Endothelial cell of umbilical vein (primary cell): ENCODE measurements at regions not wholly inside any gene's neighbourhood (a gene's known extent, or its start where the extent isn't known, plus 50 kb on each side); places are given as distances from the start of the nearest gene placed in this dataset.

Experiments
- BruUV-seq: library from RNA; stranded (reverse); fragments of 400-500 nt; replicated peaks from 2 replicates; lab custom pipeline; 2021; lab: Mats Ljungman, UMichigan
- CTCF ChIA-PET: fragments of 300-600, 350-600 bp; sonication (Branson Sonifier 250); formaldehyde crosslinking; loops from one replicate; lab custom pipeline; 2021; ENCODE audit warnings: antibody characterized with exemption, inconsistent platforms; lab: Charles Lee
- POLR2A ChIA-PET: fragments of 300-600, 350-600 bp; sonication (Branson Sonifier 250); formaldehyde crosslinking; loops from one replicate; lab custom pipeline; 2021; ENCODE audit warnings: antibody characterized with exemption, inconsistent platforms; lab: Charles Lee
- DNase-seq: peaks from one replicate; pipeline ENCODE4 v3.0.0-alpha.2; 2011; ENCODE audit warnings: low read depth, low spot score
- FAIRE-seq: peaks from 2 replicates; lab custom pipeline; 2011; peaks lifted over from hg19 to GRCh38; lab: Jason Lieb, UNC
- H2AFZ ChIP-seq: 2 replicates; pipeline ENCODE4 v1.6.0; 2012; ENCODE audit warnings: low read depth, low read length, control low read depth, inconsistent platforms
- H3K27ac ChIP-seq: 2 replicates; pipeline ENCODE4 v1.5.1; 2011; ENCODE audit warnings: low read depth, mild to moderate bottlenecking, control low read depth, low read length, moderate library complexity; ENCODE audit not compliant: insufficient read depth
- H3K27me3 ChIP-seq, 2 experiments: 2 replicates each; pipeline versions ENCODE4 v1.6.0 to v1.6.1; 2011; ENCODE audit warnings: low read length in 2 of 2, mixed read lengths in 1 of 2; ENCODE audit not compliant: control insufficient read depth in 2 of 2, insufficient read depth in 2 of 2
- H3K36me3 ChIP-seq, 2 experiments: 2 replicates in 1 of 2; 3 replicates in 1 of 2; pipeline ENCODE4 v1.5.1; 2011; ENCODE audit warnings: low read length in 2 of 2, mild to moderate bottlenecking in 1 of 2, moderate library complexity in 1 of 2; ENCODE audit not compliant: control insufficient read depth in 2 of 2, insufficient read depth in 2 of 2; ENCODE audit errors: extremely low read depth in 1 of 2
- H3K4me1 ChIP-seq: 3 replicates; pipeline ENCODE4 v1.5.1; 2011; ENCODE audit warnings: mild to moderate bottlenecking, low read length; ENCODE audit not compliant: control insufficient read depth, insufficient read depth; ENCODE audit errors: extremely low read depth
- H3K4me2 ChIP-seq: 2 replicates; pipeline ENCODE4 v1.6.1; 2011; ENCODE audit warnings: low read length, control low read depth, mixed read lengths; ENCODE audit not compliant: insufficient read depth
- H3K4me3 ChIP-seq, 3 experiments: fragments of 200-600 bp in 1 of 3; sonication (generic), shearing (Covaris generic) in 1 of 3; replicated peaks in 1 of 3; 2 replicates each; pipeline ENCODE4 v1.5.1; 2011 to 2016; ENCODE audit warnings: control low read depth in 3 of 3, low read length in 3 of 3, mild to moderate bottlenecking in 2 of 3, inconsistent platforms in 1 of 3, low read depth in 1 of 3, moderate library complexity in 1 of 3; ENCODE audit not compliant: insufficient read depth in 1 of 3
- H3K79me2 ChIP-seq: 2 replicates; pipeline ENCODE4 v1.6.0; 2012; ENCODE audit warnings: low read length, inconsistent platforms; ENCODE audit not compliant: control insufficient read depth, insufficient read depth
- H3K9ac ChIP-seq: replicated peaks from 2 replicates; pipeline ENCODE3; 2011; ENCODE audit warnings: low read length, control low read depth; ENCODE audit not compliant: insufficient read depth; ENCODE audit errors: extremely low read depth
- H3K9me1 ChIP-seq: replicated peaks from 3 replicates; pipeline ENCODE4 v1.6.0; 2011; ENCODE audit warnings: mild to moderate bottlenecking, low read length; ENCODE audit not compliant: control insufficient read depth, insufficient read depth; ENCODE audit errors: extremely low read depth
- H3K9me3 ChIP-seq: replicated peaks from 2 replicates; pipeline ENCODE4 v1.5.1; 2012; ENCODE audit warnings: low read length, inconsistent platforms; ENCODE audit not compliant: control insufficient read depth, insufficient read depth
- H4K20me1 ChIP-seq: replicated peaks from 2 replicates; pipeline ENCODE3; 2011; ENCODE audit warnings: mild to moderate bottlenecking, low read length; ENCODE audit not compliant: control insufficient read depth, insufficient read depth; ENCODE audit errors: extremely low read depth
- CTCF ChIP-seq, 2 donors: IDR thresholded peaks; 1 replicate in 1 of 2; 2 replicates in 1 of 2; pipeline ENCODE4 v1.5.1; 2011; ENCODE audit warnings: low read length in 2 of 2, mild to moderate bottlenecking in 2 of 2, moderate library complexity in 2 of 2, control low read depth in 1 of 2, inconsistent platforms in 1 of 2, low read depth in 1 of 2; ENCODE audit not compliant: insufficient read depth in 1 of 2; ENCODE audit errors: extremely low read depth in 1 of 2
- EZH2 ChIP-seq: IDR thresholded peaks from 2 replicates; pipeline ENCODE4 v1.6.1; 2012; ENCODE audit warnings: borderline replicate concordance, low read depth, mild to moderate bottlenecking, moderate library complexity, low read length, inconsistent platforms; ENCODE audit not compliant: severe bottlenecking
- MAX ChIP-seq: IDR thresholded peaks from 2 replicates; pipeline ENCODE4 v1.6.1; 2011; ENCODE audit not compliant: insufficient read depth, insufficient read length
- MYC ChIP-seq: IDR thresholded peaks from one replicate; pipeline ENCODE4 v1.6.1; 2011; ENCODE audit warnings: mild to moderate bottlenecking, low read depth, low read length
- POLR2A ChIP-seq: IDR thresholded peaks from 2 replicates; pipeline ENCODE4 v1.6.1; 2012; ENCODE audit warnings: low read depth, mild to moderate bottlenecking, control low read depth, low read length
- dilution Hi-C: fragments of 300-500 bp; cut with MboI; formaldehyde crosslinking; loops from one replicate; pipeline ENCODE4 v1.15.0; 2019; ENCODE audit warnings: low sequenced_read_pairs; ENCODE audit not compliant: extremely low pct_ligation_motif_present
- intact Hi-C: fragments of 100-400 bp; cut with micrococcal nuclease; formaldehyde crosslinking; loops from one replicate; pipeline ENCODE4 v1.10.0; 2022

- peaks cover 80% of the 10 kb centered on the region for H3K79me2 ChIP-seq
- peaks cover 14% of the 10 kb centered on the region for H3K4me1 ChIP-seq
- H3K36me3 ChIP-seq: peaks cover 2 to 10% of the 10 kb centered on the region in 2 experiments
- no peak overlapping the region for H2AFZ ChIP-seq
- dilution Hi-C loops: no loop called here
- POLR2A ChIA-PET: no interaction called here
- no peak for TF ChIP-seq MYC
- TF ChIP-seq MAX: no peak
- FAIRE-seq (no peak), DNase-seq (no peak)
- H3K27me3 ChIP-seq: no peaks in the 10 kb centered on the region
- CTCF ChIA-PET: interaction anchor here (0.8 to 1.9 kb wide), 3 partner anchors 13 to 84 kb away, joined by 3 to 7 read pairs (median 7); no protein-coding TSS in a partner anchor
- H3K4me2 ChIP-seq: no peak overlapping the region
- no peak overlapping the region for H3K9ac ChIP-seq
- intact Hi-C loops: no loop called here
- no peak overlapping the region for H3K27ac ChIP-seq
- no TSS peak for BruUV-seq
- no peaks in the 10 kb centered on the region for H4K20me1 ChIP-seq
- H3K9me1 ChIP-seq: no peaks in the 10 kb centered on the region
- no peaks in the 10 kb centered on the region for H3K9me3 ChIP-seq
- H3K4me3 ChIP-seq: no peak overlapping the region
Measured at GRCh38 chr12:105504286-105504685, 173.8 kb downstream of the C12orf75 start.

GRCh38 chr12:105506678-105507310 is 176.3 kb downstream of the C12orf75 start:
- Histone ChIP-seq H3K9me3 (no peaks in the 10 kb centered on the region), H3K4me2 (no peak overlapping the region), H3K36me3 (peaks cover 11 to 16% of the 10 kb centered on the region in 2 experiments), H3K9me1 (no peaks in the 10 kb centered on the region), H4K20me1 (no peaks in the 10 kb centered on the region), H2AFZ (no peak overlapping the region), H3K4me3 (no peak overlapping the region), H3K79me2 (peaks cover 68% of the 10 kb centered on the region), H3K4me1 (peaks cover 14% of the 10 kb centered on the region), H3K27me3 (no peaks in the 10 kb centered on the region), H3K9ac (no peak overlapping the region), H3K27ac (no peak overlapping the region)
- BruUV-seq: no TSS peak
- intact Hi-C loops: loop anchor here (2.0 kb wide), 1 partner anchor 86 kb away; no protein-coding TSS in a partner anchor
- CTCF ChIA-PET: no interaction called here
- POLR2A ChIA-PET: no interaction called here
- dilution Hi-C loops: no loop called here
- DNase-seq: no peak
- TF ChIP-seq POLR2A: peak; percentile 53
- no peak for TF ChIP-seq EZH2
- no peak for TF ChIP-seq CTCF (IDR thresholded peaks at IDR 0.05; ENCODE audit: extremely low read depth in 1 of 2, insufficient read depth in 1 of 2, low read depth in 1 of 2, low read length in 2 of 2)
- FAIRE-seq: no peak
